Ascending aorta (tissue), 2 donors: ENCODE measurements at regions not wholly inside any gene's neighbourhood (a gene's known extent, or its start where the extent isn't known, plus 50 kb on each side); places are given as distances from the start of the nearest gene placed in this dataset.

Source experiments
- DNase-seq, 2 donors: peaks; one replicate each; pipeline ENCODE4 v3.0.0-alpha.2; 2019; ENCODE audit warnings: low spot score in 2 of 2
- H3K27ac ChIP-seq, 2 donors: fragments of 200-600 bp; sonication (generic); one replicate each; pipeline ENCODE4 v1.5.1; 2016 to 2017; ENCODE audit warnings: mild to moderate bottlenecking in 1 of 2
- H3K27me3 ChIP-seq: fragments of 200-600 bp; sonication (generic); one replicate; pipeline ENCODE4 v1.5.1; 2017
- H3K36me3 ChIP-seq, 2 donors: fragments of 200-600 bp; sonication (generic); one replicate each; pipeline ENCODE4 v1.5.1; 2016
- H3K4me1 ChIP-seq, 2 donors: fragments of 200-600 bp; sonication (generic); one replicate each; pipeline ENCODE4 v1.5.1; 2016 to 2017; ENCODE audit warnings: mild to moderate bottlenecking in 1 of 2
- H3K4me3 ChIP-seq, 2 donors: fragments of 200-600 bp; sonication (generic); one replicate each; pipeline ENCODE4 v1.5.1; 2016 to 2017; ENCODE audit warnings: mild to moderate bottlenecking in 1 of 2
- H3K9me3 ChIP-seq, 2 donors: fragments of 200-600 bp; sonication (generic); one replicate each; pipeline ENCODE4 v1.5.1; 2016
- intact Hi-C: fragments of 100-400 bp; cut with DNase I; formaldehyde crosslinking; loops from one replicate; pipeline ENCODE4 v1.15.1; 2023
- TF ChIP-seq, protein P1 (sequence below), 3 experiments: fragments of 200-600 bp in 2 of 3; fragments of 450-650 bp in 1 of 3; sonication (generic) in 2 of 3; IDR thresholded peaks; one replicate each; pipeline ENCODE4 v1.5.1; 2016 to 2019; ENCODE audit warnings: antibody characterized with exemption in 3 of 3, mild to moderate bottlenecking in 1 of 3, moderate library complexity in 1 of 3

DNA sequence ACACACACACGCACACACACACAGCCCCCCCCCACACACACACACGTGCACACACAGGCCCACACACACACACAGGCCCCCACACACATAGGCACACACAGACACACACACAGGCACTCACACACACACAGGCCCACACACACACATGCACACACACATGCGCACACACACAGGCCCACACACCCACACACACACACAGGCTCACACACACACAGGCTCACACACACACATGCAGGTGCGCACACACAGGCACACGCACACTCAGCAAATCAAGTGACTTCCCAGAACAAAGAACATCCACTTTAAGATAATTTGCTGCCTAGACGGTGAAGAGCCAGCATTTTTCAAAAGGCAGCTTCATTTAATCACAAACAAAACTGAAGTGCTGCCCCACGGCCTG lies 78.5 kb upstream of the FBRSL1 start:
- no peaks in the 10 kb centered on the region for H3K27me3 ChIP-seq
- intact Hi-C loops = loop anchor here (10.0 kb wide), 1 partner anchor 113 kb away; no protein-coding TSS in a partner anchor
- no peak for DNase-seq
- no peaks in the 10 kb centered on the region for H3K4me1 ChIP-seq
- no peak overlapping the region for H3K4me3 ChIP-seq
- TF ChIP-seq, protein P1, sequence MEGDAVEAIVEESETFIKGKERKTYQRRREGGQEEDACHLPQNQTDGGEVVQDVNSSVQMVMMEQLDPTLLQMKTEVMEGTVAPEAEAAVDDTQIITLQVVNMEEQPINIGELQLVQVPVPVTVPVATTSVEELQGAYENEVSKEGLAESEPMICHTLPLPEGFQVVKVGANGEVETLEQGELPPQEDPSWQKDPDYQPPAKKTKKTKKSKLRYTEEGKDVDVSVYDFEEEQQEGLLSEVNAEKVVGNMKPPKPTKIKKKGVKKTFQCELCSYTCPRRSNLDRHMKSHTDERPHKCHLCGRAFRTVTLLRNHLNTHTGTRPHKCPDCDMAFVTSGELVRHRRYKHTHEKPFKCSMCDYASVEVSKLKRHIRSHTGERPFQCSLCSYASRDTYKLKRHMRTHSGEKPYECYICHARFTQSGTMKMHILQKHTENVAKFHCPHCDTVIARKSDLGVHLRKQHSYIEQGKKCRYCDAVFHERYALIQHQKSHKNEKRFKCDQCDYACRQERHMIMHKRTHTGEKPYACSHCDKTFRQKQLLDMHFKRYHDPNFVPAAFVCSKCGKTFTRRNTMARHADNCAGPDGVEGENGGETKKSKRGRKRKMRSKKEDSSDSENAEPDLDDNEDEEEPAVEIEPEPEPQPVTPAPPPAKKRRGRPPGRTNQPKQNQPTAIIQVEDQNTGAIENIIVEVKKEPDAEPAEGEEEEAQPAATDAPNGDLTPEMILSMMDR (IDR thresholded peaks at IDR 0.05) = no peak
- no peaks in the 10 kb centered on the region for H3K9me3 ChIP-seq
- H3K27ac ChIP-seq = no peak overlapping the region
- H3K36me3 ChIP-seq = no peaks in the 10 kb centered on the region

DNA sequence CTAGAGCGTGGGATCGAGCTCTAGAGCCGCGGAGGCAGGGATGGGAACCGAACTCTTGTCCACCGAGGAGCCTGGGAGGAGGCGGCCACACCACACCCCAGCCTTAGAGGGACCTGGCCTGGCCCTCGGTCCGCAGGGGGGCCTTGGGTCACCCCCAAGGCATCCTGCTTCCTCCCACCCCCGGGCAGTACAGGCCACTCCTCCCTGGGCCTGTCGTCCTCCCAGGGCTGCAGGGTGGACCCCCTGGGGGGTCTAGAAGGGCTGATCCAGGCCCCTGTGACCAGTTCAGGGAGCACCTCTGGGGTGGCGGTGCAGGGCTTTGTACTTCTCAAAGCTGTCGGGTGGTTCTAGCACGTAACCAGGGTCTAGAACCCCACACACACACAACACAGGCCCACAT lies 79.1 kb upstream of the FBRSL1 start:
- Histone ChIP-seq H3K9me3 (no peaks in the 10 kb centered on the region), H3K27ac (no peak overlapping the region), H3K4me3 (no peak overlapping the region), H3K4me1 (no peaks in the 10 kb centered on the region), H3K27me3 (no peaks in the 10 kb centered on the region), H3K36me3 (no peaks in the 10 kb centered on the region)
- intact Hi-C loops = loop anchor here (10.0 kb wide), 1 partner anchor 114 kb away; no protein-coding TSS in a partner anchor
- no peak for DNase-seq
- TF ChIP-seq, protein P1 (IDR thresholded peaks at IDR 0.05) = no peak

DNA sequence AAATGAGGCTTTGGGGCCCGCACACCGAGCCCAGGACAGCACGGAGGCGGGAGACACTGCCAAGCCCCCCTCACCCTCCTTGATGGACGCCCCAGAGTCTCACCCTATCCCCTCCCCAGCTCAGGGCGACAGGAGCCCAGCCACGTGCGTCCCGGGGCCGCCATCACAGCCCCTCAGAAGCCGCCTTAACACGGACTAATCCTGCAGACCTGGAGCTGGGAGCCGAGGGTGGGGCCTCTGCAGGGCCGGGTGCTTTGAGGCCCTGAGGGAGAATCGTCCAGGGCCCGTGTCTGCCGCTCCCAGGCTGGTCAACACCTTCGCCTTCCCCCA lies 79.7 kb upstream of the FBRSL1 start:
- no peaks in the 10 kb centered on the region for H3K27me3 ChIP-seq
- no peak overlapping the region for H3K27ac ChIP-seq
- DNase-seq = no peak
- no peaks in the 10 kb centered on the region for H3K36me3 ChIP-seq
- H3K4me1 ChIP-seq = no peaks in the 10 kb centered on the region
- no peaks in the 10 kb centered on the region for H3K9me3 ChIP-seq
- TF ChIP-seq, protein P1 (IDR thresholded peaks at IDR 0.05) = no peak
- H3K4me3 ChIP-seq = no peak overlapping the region
- intact Hi-C loops = loop anchor here (10.0 kb wide), 1 partner anchor 115 kb away; no protein-coding TSS in a partner anchor

DNA sequence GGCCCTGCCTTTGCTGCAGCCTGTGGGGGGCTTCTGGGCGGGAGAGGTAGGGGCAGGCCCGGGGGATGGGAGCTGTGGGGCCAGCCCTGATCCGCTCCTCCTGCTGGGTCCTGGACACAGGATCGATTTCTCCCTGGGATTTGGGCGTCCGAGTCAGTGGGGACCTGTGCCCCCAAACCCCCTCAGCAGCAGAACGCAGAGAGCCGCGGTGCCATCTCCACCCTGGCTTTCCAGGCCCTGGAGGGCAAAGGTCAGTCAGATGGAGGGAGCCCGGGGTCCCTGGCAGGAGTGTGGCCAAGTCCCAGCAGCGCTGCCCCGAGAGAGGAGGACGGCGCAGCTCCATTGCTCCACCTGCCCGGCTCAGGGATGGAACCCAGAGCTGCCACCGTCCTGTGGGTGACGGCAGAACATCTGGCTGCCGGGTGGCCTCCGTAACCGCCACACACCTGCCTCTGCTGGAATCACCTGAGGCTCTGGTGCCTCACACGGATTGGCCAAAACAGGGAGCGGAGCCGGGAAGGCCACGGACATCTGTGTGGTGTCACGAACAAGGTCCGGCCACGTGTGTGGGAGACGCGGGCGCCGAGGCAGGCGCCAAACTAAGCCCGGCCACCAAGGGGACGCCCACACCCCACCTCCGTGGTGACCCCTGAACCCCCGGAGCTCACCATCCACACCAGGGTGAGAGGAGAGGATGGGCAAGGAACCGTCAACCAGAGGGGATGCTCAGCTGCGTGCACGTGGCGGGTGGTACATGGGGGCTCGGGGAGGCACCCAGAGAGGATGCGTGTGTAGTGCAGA lies 80.3 kb upstream of the FBRSL1 start:
- TF ChIP-seq, protein P1 (IDR thresholded peaks at IDR 0.05) = no peak
- Histone ChIP-seq H3K9me3 (no peaks in the 10 kb centered on the region), H3K27ac (no peak overlapping the region), H3K4me1 (no peaks in the 10 kb centered on the region), H3K36me3 (no peaks in the 10 kb centered on the region), H3K27me3 (no peaks in the 10 kb centered on the region), H3K4me3 (no peak overlapping the region)
- no peak for DNase-seq
- intact Hi-C loops = loop anchor here (10.0 kb wide), 1 partner anchor 115 kb away; no protein-coding TSS in a partner anchor

DNA sequence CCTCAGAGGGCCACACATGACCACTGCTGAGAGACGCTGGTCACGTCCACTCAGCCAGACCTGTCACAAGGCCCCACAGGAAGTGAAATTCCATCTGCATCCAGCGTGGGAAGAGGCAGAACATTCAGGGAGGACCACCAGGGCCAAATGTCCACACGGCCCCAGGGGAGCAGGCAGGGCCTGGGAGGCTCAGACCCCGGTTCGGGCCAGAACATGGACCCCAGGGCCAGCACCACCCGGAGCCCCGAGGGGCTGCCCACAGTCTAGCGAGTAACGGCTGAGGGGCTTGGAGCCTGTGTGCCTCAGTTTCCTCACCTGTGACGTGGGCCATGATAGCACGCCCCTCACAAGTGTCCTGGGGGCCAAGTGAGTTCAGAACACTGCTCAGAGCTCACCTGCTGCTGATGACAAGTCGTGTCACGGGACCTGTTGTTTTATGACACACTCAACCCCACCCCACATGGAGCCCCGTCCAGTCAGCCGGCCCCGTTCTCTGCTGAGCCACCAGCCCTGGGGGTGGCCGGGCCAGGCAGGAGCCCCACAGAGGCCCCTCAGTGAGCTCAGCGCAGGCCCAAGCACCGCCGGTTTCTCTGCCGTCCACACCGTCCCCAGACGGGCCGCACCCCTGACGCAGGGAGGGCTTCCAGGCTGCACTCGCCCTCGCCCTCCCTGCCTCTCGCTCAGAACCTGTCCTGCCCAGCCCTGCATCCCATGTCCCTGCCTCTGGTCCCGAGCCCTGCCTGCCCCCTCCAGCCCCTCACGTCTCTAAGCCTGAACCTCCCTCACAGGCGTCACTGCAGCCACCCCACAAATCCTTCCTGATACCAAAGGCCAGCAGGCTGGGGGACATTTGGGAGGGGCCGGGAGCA lies 79.5 kb upstream of the GALNT9 start:
- H3K27me3 ChIP-seq = no peaks in the 10 kb centered on the region
- no peak for DNase-seq
- TF ChIP-seq, protein P1 (IDR thresholded peaks at IDR 0.05) = no peak
- intact Hi-C loops = no loop called here
- H3K4me1 ChIP-seq = no peaks in the 10 kb centered on the region
- H3K36me3 ChIP-seq = no peaks in the 10 kb centered on the region
- no peak overlapping the region for H3K4me3 ChIP-seq
- no peaks in the 10 kb centered on the region for H3K9me3 ChIP-seq
- H3K27ac ChIP-seq = no peak overlapping the region
